Thyroid gland (tissue), 4 donors: ENCODE measurements at regions not wholly inside any gene's neighbourhood (a gene's known extent, or its start where the extent isn't known, plus 50 kb on each side); places are given as distances from the start of the nearest gene placed in this dataset.

Source experiments
- DNase-seq, 2 donors: peaks; one replicate each; pipeline ENCODE4 v3.0.0-alpha.2; 2019
- H3K27ac ChIP-seq, 3 donors: fragments of 200-600 bp; sonication (generic); 1 replicate in 2 of 3; 2 replicates in 1 of 3; pipeline ENCODE4 v1.5.1; 2016 to 2019; ENCODE audit warnings: mild to moderate bottlenecking in 1 of 3, moderate library complexity in 1 of 3
- H3K27me3 ChIP-seq: fragments of 200-600 bp; sonication (generic); one replicate; pipeline ENCODE4 v1.5.1; 2019
- H3K36me3 ChIP-seq, 2 donors: fragments of 200-600 bp; sonication (generic); one replicate each; pipeline ENCODE4 v1.5.1; 2016 to 2019
- H3K4me1 ChIP-seq, 2 donors: fragments of 200-600 bp; sonication (generic); one replicate each; pipeline ENCODE4 v1.5.1; 2017 to 2019
- H3K4me3 ChIP-seq, 3 donors: fragments of 200-600 bp; sonication (generic); replicated peaks in 1 of 3; 1 replicate in 2 of 3; 2 replicates in 1 of 3; pipeline ENCODE4 v1.5.1; 2016; ENCODE audit warnings: mild to moderate bottlenecking in 1 of 3
- H3K9me3 ChIP-seq: fragments of 200-600 bp; sonication (generic); one replicate; pipeline ENCODE4 v1.5.1; 2017
- POLR2A ChIP-seq, 2 donors: fragments of 450-650 bp; IDR thresholded peaks; one replicate each; pipeline ENCODE4 v1.6.1; 2017; ENCODE audit warnings: antibody characterized with exemption in 2 of 2, mild to moderate bottlenecking in 2 of 2, moderate library complexity in 1 of 2
- WGBS, 2 donors: methylation state at CpG; one replicate each; pipeline ENCODE4 v1.1.5; 2017; 5-methylcytosine and 5-hydroxymethylcytosine counted together
- intact Hi-C: fragments of 100-400 bp; cut with DNase I; formaldehyde crosslinking; loops from one replicate; pipeline ENCODE4 v1.15.1; 2023
- TF ChIP-seq, protein P1 (sequence below), 6 experiments: fragments of 200-600 bp in 3 of 6; fragments of 450-650 bp in 3 of 6; sonication (generic) in 3 of 6; IDR thresholded peaks; one replicate each; pipeline ENCODE4 v1.5.1; 2016 to 2019; ENCODE audit warnings: antibody characterized with exemption in 6 of 6, mild to moderate bottlenecking in 2 of 6, inconsistent platforms in 1 of 6, moderate library complexity in 1 of 6

DNA sequence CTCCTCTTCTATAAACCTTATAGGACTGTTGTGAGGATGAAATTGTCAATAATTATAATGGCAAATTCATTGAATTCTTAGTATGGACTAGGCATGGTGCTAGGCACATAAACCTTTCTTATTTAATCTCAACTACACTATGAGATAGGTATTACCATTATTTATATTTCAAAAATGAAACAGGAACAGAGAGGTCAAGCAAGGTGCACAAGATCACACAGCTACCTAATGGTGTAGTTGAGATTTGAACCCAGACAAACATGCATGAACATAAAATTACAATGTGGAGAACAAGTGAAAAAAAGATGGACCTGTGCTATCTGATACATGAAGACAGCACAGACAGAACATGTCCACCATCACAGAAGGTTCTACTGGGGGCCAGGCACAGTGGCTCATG is 156.7 kb downstream of the AXIN2 start:
- Histone ChIP-seq H3K27me3 (no peaks in the 10 kb centered on the region), H3K36me3 (no peaks in the 10 kb centered on the region), H3K9me3 (no peaks in the 10 kb centered on the region), H3K4me3 (no peak overlapping the region), H3K27ac (no peak overlapping the region), H3K4me1 (no peaks in the 10 kb centered on the region)
- TF ChIP-seq, protein P1, sequence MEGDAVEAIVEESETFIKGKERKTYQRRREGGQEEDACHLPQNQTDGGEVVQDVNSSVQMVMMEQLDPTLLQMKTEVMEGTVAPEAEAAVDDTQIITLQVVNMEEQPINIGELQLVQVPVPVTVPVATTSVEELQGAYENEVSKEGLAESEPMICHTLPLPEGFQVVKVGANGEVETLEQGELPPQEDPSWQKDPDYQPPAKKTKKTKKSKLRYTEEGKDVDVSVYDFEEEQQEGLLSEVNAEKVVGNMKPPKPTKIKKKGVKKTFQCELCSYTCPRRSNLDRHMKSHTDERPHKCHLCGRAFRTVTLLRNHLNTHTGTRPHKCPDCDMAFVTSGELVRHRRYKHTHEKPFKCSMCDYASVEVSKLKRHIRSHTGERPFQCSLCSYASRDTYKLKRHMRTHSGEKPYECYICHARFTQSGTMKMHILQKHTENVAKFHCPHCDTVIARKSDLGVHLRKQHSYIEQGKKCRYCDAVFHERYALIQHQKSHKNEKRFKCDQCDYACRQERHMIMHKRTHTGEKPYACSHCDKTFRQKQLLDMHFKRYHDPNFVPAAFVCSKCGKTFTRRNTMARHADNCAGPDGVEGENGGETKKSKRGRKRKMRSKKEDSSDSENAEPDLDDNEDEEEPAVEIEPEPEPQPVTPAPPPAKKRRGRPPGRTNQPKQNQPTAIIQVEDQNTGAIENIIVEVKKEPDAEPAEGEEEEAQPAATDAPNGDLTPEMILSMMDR (IDR thresholded peaks at IDR 0.05) = no peak
- TF ChIP-seq POLR2A (IDR thresholded peaks at IDR 0.05) = no peak
- no peak for DNase-seq
- intact Hi-C loops = no loop called here

DNA sequence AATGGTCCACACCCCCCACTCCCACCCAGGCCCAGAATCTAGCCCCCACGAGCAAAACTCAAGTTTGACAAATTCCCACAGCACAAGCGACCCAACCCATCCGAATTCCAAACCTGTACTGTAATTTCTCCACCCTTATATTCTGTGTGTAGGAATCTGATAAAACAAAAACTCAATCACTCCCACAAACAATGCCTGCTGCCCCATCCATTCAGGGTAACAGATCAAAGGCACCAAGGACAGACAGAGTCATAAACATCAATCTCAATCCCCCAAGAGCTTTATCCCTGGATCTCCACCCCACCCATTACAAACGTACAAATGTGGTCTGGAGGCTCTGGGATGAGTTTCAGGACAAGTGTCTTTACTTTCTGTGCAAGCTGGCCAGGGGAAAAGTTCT is 157.8 kb downstream of the AXIN2 start:
- WGBS, 2 donors = 79 to 80% methylated on average over 4 of the region's 4 CpGs
- no peaks in the 10 kb centered on the region for H3K4me1 ChIP-seq
- no peak overlapping the region for H3K4me3 ChIP-seq
- no peaks in the 10 kb centered on the region for H3K27me3 ChIP-seq
- H3K36me3 ChIP-seq = no peaks in the 10 kb centered on the region
- H3K27ac ChIP-seq = no peak overlapping the region
- intact Hi-C loops = no loop called here
- no peak for DNase-seq
- TF ChIP-seq, protein P1 (IDR thresholded peaks at IDR 0.05) = no peak
- no peak for TF ChIP-seq POLR2A (IDR thresholded peaks at IDR 0.05)
- no peaks in the 10 kb centered on the region for H3K9me3 ChIP-seq

DNA sequence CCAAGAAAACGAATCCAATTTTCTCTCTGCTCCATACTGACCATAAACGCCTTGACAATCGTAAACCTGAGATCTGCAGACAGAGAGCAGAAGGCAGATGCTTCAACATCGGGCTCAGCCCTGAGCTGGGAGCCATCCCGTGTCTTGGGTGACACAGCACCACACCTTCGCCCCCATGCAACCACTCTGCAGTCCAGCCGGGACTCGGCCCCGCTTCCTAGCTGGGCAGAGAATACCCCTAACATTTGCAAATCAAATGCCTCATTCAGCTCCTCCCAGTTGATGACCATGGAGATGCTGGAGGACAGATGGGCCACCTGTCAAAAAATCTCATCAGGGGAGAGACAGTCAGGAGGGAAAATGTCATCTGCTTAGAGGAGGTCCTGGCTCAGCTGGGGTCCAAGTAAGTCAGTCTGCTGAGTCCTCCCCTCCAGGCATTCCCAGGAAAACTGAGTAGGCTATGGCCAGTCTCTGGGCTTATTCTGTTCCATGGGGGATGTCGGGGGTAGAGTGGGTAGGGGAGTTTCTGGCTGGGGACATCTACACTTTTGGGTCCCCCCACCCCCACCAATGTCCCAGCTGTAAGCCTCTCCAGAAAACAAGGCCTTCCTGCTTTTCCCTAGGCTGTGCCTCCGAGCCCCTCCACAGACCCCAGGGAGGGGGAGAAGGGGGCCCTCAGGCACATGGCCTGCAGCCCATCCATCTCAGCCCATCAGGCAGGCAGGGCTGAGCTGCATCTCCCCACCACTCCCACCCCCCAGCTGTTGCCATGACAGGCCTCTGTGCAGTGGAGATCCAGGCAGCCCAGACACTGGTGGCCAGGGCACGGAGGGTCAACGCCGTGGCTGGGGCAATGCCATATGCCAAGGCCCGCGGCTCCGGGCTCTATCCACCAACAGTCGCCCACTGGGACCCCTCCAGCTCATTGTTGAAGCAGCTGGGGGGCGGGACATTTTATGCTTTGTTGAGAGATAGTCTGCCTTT is 158.6 kb downstream of the AXIN2 start:
- 90 to 94% methylated on average over 7 to 19 of the region's 19 CpGs for WGBS, 2 donors
- Histone ChIP-seq H3K36me3 (no peaks in the 10 kb centered on the region), H3K4me1 (no peaks in the 10 kb centered on the region), H3K9me3 (no peaks in the 10 kb centered on the region), H3K27me3 (no peaks in the 10 kb centered on the region), H3K27ac (no peak overlapping the region), H3K4me3 (no peak overlapping the region)
- DNase-seq = no peak
- TF ChIP-seq, protein P1 (IDR thresholded peaks at IDR 0.05) = no peak
- TF ChIP-seq POLR2A (IDR thresholded peaks at IDR 0.05) = no peak
- intact Hi-C loops = no loop called here

DNA sequence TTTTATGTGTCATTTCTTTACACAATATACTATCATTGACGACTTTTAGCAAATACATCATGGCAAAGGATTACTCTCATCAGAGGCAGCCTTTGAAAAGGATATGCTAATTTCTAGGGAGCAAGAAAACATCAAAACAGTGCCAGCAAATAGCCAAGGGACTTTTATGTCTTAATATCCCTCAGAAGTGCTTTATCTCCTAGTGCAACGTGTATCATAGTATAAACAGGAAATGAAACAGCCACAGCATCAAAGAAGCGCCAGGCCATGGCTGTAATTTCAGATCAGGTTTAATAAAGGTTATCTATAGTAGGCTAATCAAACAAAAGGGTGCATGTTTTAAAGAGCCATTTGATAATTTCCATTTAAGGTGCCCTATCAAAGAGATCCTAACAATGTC is 159.9 kb downstream of the AXIN2 start:
- H3K36me3 ChIP-seq = no peaks in the 10 kb centered on the region

DNA sequence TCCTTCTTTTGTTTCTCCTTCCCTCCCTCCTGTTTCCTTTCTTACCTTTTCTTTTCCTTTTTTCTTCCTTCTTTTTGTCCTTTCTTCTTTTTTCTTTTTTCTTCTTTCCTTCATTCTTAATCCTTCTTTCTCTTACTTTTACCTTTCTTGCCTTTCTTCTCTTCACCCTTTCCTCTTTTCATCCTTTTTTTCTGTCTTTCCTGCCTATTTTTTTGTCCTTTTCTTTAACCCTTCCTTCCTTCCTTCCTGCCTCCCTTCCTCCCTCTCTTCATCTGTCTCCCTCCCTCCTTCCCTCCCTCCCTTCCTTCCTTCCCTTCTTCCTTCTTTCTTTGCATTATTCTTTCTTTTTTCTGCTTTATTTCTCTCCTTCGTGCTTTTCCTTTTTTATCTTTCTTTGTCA is 160.7 kb downstream of the AXIN2 start:
- H3K36me3 ChIP-seq = no peaks in the 10 kb centered on the region
- no peak overlapping the region for H3K27ac ChIP-seq
- DNase-seq = no peak
- no peaks in the 10 kb centered on the region for H3K4me1 ChIP-seq
- H3K4me3 ChIP-seq = no peak overlapping the region
- TF ChIP-seq, protein P1 (IDR thresholded peaks at IDR 0.05) = no peak
- no peak for TF ChIP-seq POLR2A (IDR thresholded peaks at IDR 0.05)
- no peaks in the 10 kb centered on the region for H3K27me3 ChIP-seq
- no peaks in the 10 kb centered on the region for H3K9me3 ChIP-seq
- intact Hi-C loops = no loop called here
- 92 to 95% methylated on average over 1 of the region's 1 CpG for WGBS, 2 donors

More for the DNA sequence above, 159.9 kb downstream of the AXIN2 start:
- no peaks in the 10 kb centered on the region for H3K27me3 ChIP-seq
- intact Hi-C loops = no loop called here
- DNase-seq = no peak
- no peaks in the 10 kb centered on the region for H3K4me1 ChIP-seq
- H3K9me3 ChIP-seq = no peaks in the 10 kb centered on the region
- H3K27ac ChIP-seq = no peak overlapping the region
- WGBS, 2 donors = 53 to 63% methylated on average over 3 of the region's 3 CpGs
- no peak for TF ChIP-seq POLR2A (IDR thresholded peaks at IDR 0.05)
- TF ChIP-seq, protein P1 (IDR thresholded peaks at IDR 0.05) = no peak
- no peak overlapping the region for H3K4me3 ChIP-seq
